ENCODE measurements at regions not wholly inside any gene's neighbourhood (a gene's known extent, or its start where the extent isn't known, plus 50 kb on each side); places are given as distances from the start of the nearest gene placed in this dataset.

GRCh38 chr4:41394481-41394894 lies 137.8 kb downstream of the UCHL1 start:
- H3K9ac ChIP-seq (ENCODE audit: low read depth, low read length), result no peak overlapping the region
- H2BK20ac ChIP-seq (ENCODE audit: low read depth, low read length), result no peak overlapping the region
- H3K23ac ChIP-seq (ENCODE audit: low read depth, low read length), result no peak overlapping the region
- H4K91ac ChIP-seq (ENCODE audit: insufficient read depth, low read depth, low read length), result no peak overlapping the region
- no peaks in the 10 kb centered on the region for H3K36me3 ChIP-seq (ENCODE audit: control insufficient read depth, insufficient read depth, low read length)
- no CpG with 5 or more reads among the region's 2 CpGs for WGBS, 2 experiments (ENCODE audit: extremely low coverage in 2 of 2, insufficient read length in 1 of 2)
- H4K5ac ChIP-seq (ENCODE audit: low read depth, low read length), result no peak overlapping the region
- H3K9me3 ChIP-seq (ENCODE audit: control insufficient read depth, insufficient read depth, low read length), result no peaks in the 10 kb centered on the region
- POLR2A ChIA-PET (ENCODE audit: unreplicated experiment), result no interaction called here
- H3K27ac ChIP-seq (ENCODE audit: insufficient read depth, low read length), result no peak overlapping the region
- H3K27me3 ChIP-seq (ENCODE audit: control insufficient read depth, insufficient read depth, low read length), result no peaks in the 10 kb centered on the region
- TF ChIP-seq BHLHE40 (IDR thresholded peaks at IDR 0.05; ENCODE audit: low read depth, low read length), result no peak
- no peak for TF ChIP-seq RCOR1 (IDR thresholded peaks at IDR 0.05; ENCODE audit: insufficient replicate concordance, low read length)
- TF ChIP-seq RFX5 (IDR thresholded peaks at IDR 0.05; ENCODE audit: low read depth, low read length), result no peak
- no peak for TF ChIP-seq FOS (IDR thresholded peaks at IDR 0.05; ENCODE audit: low read depth, low read length)
- TF ChIP-seq NFE2L2 (IDR thresholded peaks at IDR 0.05; ENCODE audit: low read depth, low read length), result no peak
- TF ChIP-seq SMC3 (IDR thresholded peaks at IDR 0.05; ENCODE audit: low read depth, low read length), result no peak
- TF ChIP-seq MAFK (IDR thresholded peaks at IDR 0.05; ENCODE audit: low read depth, low read length), result no peak
- TF ChIP-seq CTCF (conservative IDR thresholded peaks at IDR 0.05; ENCODE audit: low read depth, low read length), result no peak
- no peak for TF ChIP-seq POLR2A (IDR thresholded peaks at IDR 0.05; ENCODE audit: low read depth, low read length)
- no peak for TF ChIP-seq USF2 (IDR thresholded peaks at IDR 0.05; ENCODE audit: low read depth, low read length)
- TF ChIP-seq CEBPB (IDR thresholded peaks at IDR 0.05; ENCODE audit: low read depth, low read length), result no peak
- TF ChIP-seq MXI1 (IDR thresholded peaks at IDR 0.05; ENCODE audit: borderline replicate concordance, low read depth, low read length), result no peak
- no peak for TF ChIP-seq ELK1 (IDR thresholded peaks at IDR 0.05; ENCODE audit: borderline replicate concordance, low read depth, low read length)
- no peak for TF ChIP-seq RAD21 (IDR thresholded peaks at IDR 0.05; ENCODE audit: low read length)
- TF ChIP-seq CHD1 (IDR thresholded peaks at IDR 0.05; ENCODE audit: low read depth, low read length), result no peak
- no peak for TF ChIP-seq MAZ (IDR thresholded peaks at IDR 0.05; ENCODE audit: borderline replicate concordance, low read depth, low read length)
- no peak overlapping the region for H2AK9ac ChIP-seq (replicated peaks; ENCODE audit: low read depth, low read length, poor library complexity)
- H4K20me1 ChIP-seq (ENCODE audit: insufficient read depth, low read length), result no peaks in the 10 kb centered on the region
- ATAC-seq (ENCODE audit: low read depth) (no peak), DNase-seq (no peak)
- no peak overlapping the region for H2AK5ac ChIP-seq (ENCODE audit: low read depth, low read length)
- no peak overlapping the region for H2BK15ac ChIP-seq (ENCODE audit: low read depth, low read length)
- no peak overlapping the region for H3K14ac ChIP-seq (replicated peaks; ENCODE audit: low read depth, low read length)
- no peak overlapping the region for H3K18ac ChIP-seq (ENCODE audit: low read depth, low read length)
- intact Hi-C loops (cut with micrococcal nuclease), result no loop called here
- H4K8ac ChIP-seq (ENCODE audit: low read depth in 2 of 2, low read length in 2 of 2), result no peak overlapping the region
- H2BK5ac ChIP-seq (ENCODE audit: low read depth, low read length, poor library complexity, severe bottlenecking), result no peak overlapping the region
- no TSS peak for BruUV-seq (replicated peaks)
- H3K79me1 ChIP-seq (ENCODE audit: low read depth in 1 of 2, low read length in 2 of 2), result no peaks in the 10 kb centered on the region
- H3K4me1 ChIP-seq (ENCODE audit: control insufficient read depth, insufficient read depth, low read length), result no peaks in the 10 kb centered on the region
- in situ Hi-C loops (cut with MboI; ENCODE audit: low sequenced_read_pairs), result no loop called here
- CTCF ChIA-PET, result no interaction called here
- H3K9me1 ChIP-seq (ENCODE audit: insufficient read depth, low read length), result no peaks in the 10 kb centered on the region
- H3K4ac ChIP-seq (ENCODE audit: low read depth, low read length), result no peak overlapping the region
- no peak overlapping the region for H3K4me2 ChIP-seq (ENCODE audit: low read depth, low read length)
- H3K56ac ChIP-seq (ENCODE audit: extremely low read depth, insufficient read depth, low read length), result no peak overlapping the region
- H3K4me3 ChIP-seq (ENCODE audit: insufficient read depth, low read depth, low read length), result no peak overlapping the region
- dilution Hi-C loops (cut with HindIII; ENCODE audit: low sequenced_read_pairs, unreplicated experiment), result no loop called here
- H2BK120ac ChIP-seq (ENCODE audit: low read depth, low read length), result no peak overlapping the region
- H2AFZ ChIP-seq (replicated peaks; ENCODE audit: low read length, poor library complexity), result no peak overlapping the region

Data from IMR-90 (cell line).